ENCODE measurements at regions not wholly inside any gene's neighbourhood (a gene's known extent, or its start where the extent isn't known, plus 50 kb on each side); places are given as distances from the start of the nearest gene placed in this dataset.

- ATAC-seq, result no peak
- H3K9me3 Mint-ChIP-seq, result no peaks in the 10 kb centered on the region
- no peaks in the 10 kb centered on the region for H3K4me1 Mint-ChIP-seq
- H3K36me3 Mint-ChIP-seq (ENCODE audit: low read depth), result no peaks in the 10 kb centered on the region
- no peak overlapping the region for H3K4me3 Mint-ChIP-seq
- no peaks in the 10 kb centered on the region for H3K27me3 Mint-ChIP-seq
- DNase-seq, result no peak
- no peak overlapping the region for H3K27ac Mint-ChIP-seq
These were observed 83.5 kb downstream of the TBX22 start for GRCh38 chrX:80098038-80098437.

GRCh38 chrX:80120335-80120734, 105.8 kb downstream of the TBX22 start:
- H3K36me3 Mint-ChIP-seq (ENCODE audit: low read depth), result no peaks in the 10 kb centered on the region
- H3K4me3 Mint-ChIP-seq, result no peak overlapping the region
- no peaks in the 10 kb centered on the region for H3K4me1 Mint-ChIP-seq
- H3K27me3 Mint-ChIP-seq, result no peaks in the 10 kb centered on the region
- no peak overlapping the region for H3K27ac Mint-ChIP-seq
- H3K9me3 Mint-ChIP-seq, result no peaks in the 10 kb centered on the region
- no peak for DNase-seq
- ATAC-seq, result no peak

GRCh38 chrX:80138938-80139337, 124.4 kb downstream of the TBX22 start:
- Mint-ChIP-seq H3K36me3 (ENCODE audit: low read depth) (no peaks in the 10 kb centered on the region), H3K27ac (no peak overlapping the region), H3K4me1 (no peaks in the 10 kb centered on the region), H3K9me3 (no peaks in the 10 kb centered on the region), H3K27me3 (no peaks in the 10 kb centered on the region), H3K4me3 (no peak overlapping the region)
- ATAC-seq, result no peak
- no peak for DNase-seq

GRCh38 chrX:80139564-80139963, 125.0 kb downstream of the TBX22 start:
- Mint-ChIP-seq H3K27ac (no peak overlapping the region), H3K9me3 (no peaks in the 10 kb centered on the region), H3K4me1 (no peaks in the 10 kb centered on the region), H3K4me3 (no peak overlapping the region), H3K27me3 (no peaks in the 10 kb centered on the region), H3K36me3 (ENCODE audit: low read depth) (no peaks in the 10 kb centered on the region)
- ATAC-seq (no peak), DNase-seq (no peak)

- ATAC-seq, result no peak
- no peak for DNase-seq
- peaks cover 6% of the 10 kb centered on the region for H3K9me3 Mint-ChIP-seq
- H3K27me3 Mint-ChIP-seq, result no peaks in the 10 kb centered on the region
- no peak overlapping the region for H3K4me3 Mint-ChIP-seq
- H3K4me1 Mint-ChIP-seq, result no peaks in the 10 kb centered on the region
- H3K36me3 Mint-ChIP-seq (ENCODE audit: low read depth), result no peaks in the 10 kb centered on the region
- no peak overlapping the region for H3K27ac Mint-ChIP-seq
These were observed 156.0 kb downstream of the TBX22 start for GRCh38 chrX:80170581-80170980.

GRCh38 chrX:80173261-80173660, 158.7 kb downstream of the TBX22 start:
- Mint-ChIP-seq H3K4me1 (no peaks in the 10 kb centered on the region), H3K27ac (no peak overlapping the region), H3K27me3 (no peaks in the 10 kb centered on the region), H3K9me3 (peaks cover under 1% of the 10 kb centered on the region), H3K36me3 (ENCODE audit: low read depth) (no peaks in the 10 kb centered on the region), H3K4me3 (no peak overlapping the region)
- DNase-seq (no peak), ATAC-seq (no peak)

GRCh38 chrX:80174925-80175574, 160.5 kb downstream of the TBX22 start:
- no peak for DNase-seq
- Mint-ChIP-seq H3K4me3 (no peak overlapping the region), H3K27ac (no peak overlapping the region), H3K27me3 (no peaks in the 10 kb centered on the region), H3K9me3 (no peaks in the 10 kb centered on the region), H3K4me1 (no peaks in the 10 kb centered on the region), H3K36me3 (ENCODE audit: low read depth) (no peaks in the 10 kb centered on the region)
- ATAC-seq, result no peak

GRCh38 chrX:80181079-80181478, 166.5 kb downstream of the TBX22 start:
- ATAC-seq (no peak), DNase-seq (no peak)
- no peaks in the 10 kb centered on the region for H3K27me3 Mint-ChIP-seq
- no peak overlapping the region for H3K27ac Mint-ChIP-seq
- no peaks in the 10 kb centered on the region for H3K9me3 Mint-ChIP-seq
- H3K36me3 Mint-ChIP-seq (ENCODE audit: low read depth), result no peaks in the 10 kb centered on the region
- H3K4me3 Mint-ChIP-seq, result no peak overlapping the region
- no peaks in the 10 kb centered on the region for H3K4me1 Mint-ChIP-seq

GRCh38 chrX:80184854-80185253, 170.3 kb downstream of the TBX22 start:
- ATAC-seq, result no peak
- no peaks in the 10 kb centered on the region for H3K36me3 Mint-ChIP-seq (ENCODE audit: low read depth)
- H3K27me3 Mint-ChIP-seq, result no peaks in the 10 kb centered on the region
- no peak overlapping the region for H3K4me3 Mint-ChIP-seq
- no peak overlapping the region for H3K27ac Mint-ChIP-seq
- H3K9me3 Mint-ChIP-seq, result no peaks in the 10 kb centered on the region
- no peak for DNase-seq
- H3K4me1 Mint-ChIP-seq, result no peaks in the 10 kb centered on the region

- no peak for DNase-seq
- no peak overlapping the region for H3K27ac Mint-ChIP-seq
- H3K4me1 Mint-ChIP-seq, result no peaks in the 10 kb centered on the region
- H3K9me3 Mint-ChIP-seq, result no peaks in the 10 kb centered on the region
- no peaks in the 10 kb centered on the region for H3K27me3 Mint-ChIP-seq
- ATAC-seq, result no peak
- no peaks in the 10 kb centered on the region for H3K36me3 Mint-ChIP-seq (ENCODE audit: low read depth)
- no peak overlapping the region for H3K4me3 Mint-ChIP-seq
These were observed 192.1 kb downstream of the TBX22 start for GRCh38 chrX:80206647-80207046.

- Mint-ChIP-seq H3K36me3 (ENCODE audit: low read depth) (no peaks in the 10 kb centered on the region), H3K9me3 (no peaks in the 10 kb centered on the region), H3K27ac (no peak overlapping the region), H3K4me1 (no peaks in the 10 kb centered on the region), H3K4me3 (no peak overlapping the region), H3K27me3 (no peaks in the 10 kb centered on the region)
- DNase-seq (no peak), ATAC-seq (no peak)
These were observed 192.8 kb downstream of the TBX22 start for GRCh38 chrX:80207327-80207726.

GRCh38 chrX:80216086-80216485, 201.5 kb downstream of the TBX22 start:
- no peak for DNase-seq

GRCh38 chrX:80223982-80224579, 196.2 kb upstream of the TENT5D start:
- Mint-ChIP-seq H3K27me3 (no peaks in the 10 kb centered on the region), H3K4me1 (no peaks in the 10 kb centered on the region), H3K36me3 (ENCODE audit: low read depth) (no peaks in the 10 kb centered on the region), H3K4me3 (no peak overlapping the region), H3K27ac (no peak overlapping the region), H3K9me3 (no peaks in the 10 kb centered on the region)
- ATAC-seq (no peak), DNase-seq (no peak)

More at GRCh38 chrX:80216086-80216485, 201.5 kb downstream of the TBX22 start:
- no peaks in the 10 kb centered on the region for H3K27me3 Mint-ChIP-seq
- no peaks in the 10 kb centered on the region for H3K36me3 Mint-ChIP-seq (ENCODE audit: low read depth)
- H3K4me3 Mint-ChIP-seq, result no peak overlapping the region
- ATAC-seq, result no peak
- H3K27ac Mint-ChIP-seq, result no peak overlapping the region
- no peaks in the 10 kb centered on the region for H3K4me1 Mint-ChIP-seq
- H3K9me3 Mint-ChIP-seq, result peaks cover 4% of the 10 kb centered on the region

GRCh38 chrX:80229626-80230025, 190.6 kb upstream of the TENT5D start:
- no peaks in the 10 kb centered on the region for H3K27me3 Mint-ChIP-seq
- no peaks in the 10 kb centered on the region for H3K4me1 Mint-ChIP-seq
- H3K27ac Mint-ChIP-seq, result no peak overlapping the region
- ATAC-seq, result no peak
- no peak overlapping the region for H3K4me3 Mint-ChIP-seq
- DNase-seq, result no peak
- H3K36me3 Mint-ChIP-seq (ENCODE audit: low read depth), result no peaks in the 10 kb centered on the region
- no peaks in the 10 kb centered on the region for H3K9me3 Mint-ChIP-seq

- Mint-ChIP-seq H3K4me3 (no peak overlapping the region), H3K4me1 (no peaks in the 10 kb centered on the region)
These were observed 183.2 kb upstream of the TENT5D start for GRCh38 chrX:80237072-80237471.

GRCh38 chrX:80246271-80246670, 174.0 kb upstream of the TENT5D start:
- no peak for DNase-seq
- Mint-ChIP-seq H3K4me1 (no peaks in the 10 kb centered on the region), H3K27me3 (no peaks in the 10 kb centered on the region), H3K9me3 (no peaks in the 10 kb centered on the region), H3K27ac (no peak overlapping the region), H3K4me3 (no peak overlapping the region), H3K36me3 (ENCODE audit: low read depth) (no peaks in the 10 kb centered on the region)
- ATAC-seq, result no peak

More at GRCh38 chrX:80237072-80237471, 183.2 kb upstream of the TENT5D start:
- no peak for ATAC-seq
- no peaks in the 10 kb centered on the region for H3K27me3 Mint-ChIP-seq
- no peak overlapping the region for H3K27ac Mint-ChIP-seq
- H3K36me3 Mint-ChIP-seq (ENCODE audit: low read depth), result no peaks in the 10 kb centered on the region
- DNase-seq, result no peak
- no peaks in the 10 kb centered on the region for H3K9me3 Mint-ChIP-seq

Measured in activated naive CD8-positive, alpha-beta T cell treated with anti-CD3 and anti-CD28 coated beads, Interleukin-2, amount 50 U/mL, for 24 hours (primary cell).